ENCODE measurements at regions not wholly inside any gene's neighbourhood (a gene's known extent, or its start where the extent isn't known, plus 50 kb on each side); places are given as distances from the start of the nearest gene placed in this dataset.

DNA sequence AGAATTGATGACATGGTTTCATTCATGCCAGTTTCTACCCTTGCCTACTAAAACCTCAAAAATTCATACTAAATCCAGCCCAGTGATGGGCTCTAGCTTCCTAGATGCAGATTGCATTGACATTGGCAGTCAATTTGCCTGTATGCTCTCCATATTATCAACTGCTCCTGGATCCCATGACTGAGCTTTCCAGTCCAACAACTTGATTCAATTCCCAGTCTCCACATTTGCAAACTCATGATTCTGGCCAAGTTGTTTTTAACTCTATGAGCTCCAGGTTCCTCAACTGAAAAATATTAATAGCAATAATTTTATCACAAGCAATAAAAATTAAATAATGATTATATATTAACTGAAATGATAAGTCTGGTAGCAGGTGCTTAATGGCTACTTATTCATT lies 51.0 kb upstream of the DSC1 start:
- DNase-seq, result no peak

DNA sequence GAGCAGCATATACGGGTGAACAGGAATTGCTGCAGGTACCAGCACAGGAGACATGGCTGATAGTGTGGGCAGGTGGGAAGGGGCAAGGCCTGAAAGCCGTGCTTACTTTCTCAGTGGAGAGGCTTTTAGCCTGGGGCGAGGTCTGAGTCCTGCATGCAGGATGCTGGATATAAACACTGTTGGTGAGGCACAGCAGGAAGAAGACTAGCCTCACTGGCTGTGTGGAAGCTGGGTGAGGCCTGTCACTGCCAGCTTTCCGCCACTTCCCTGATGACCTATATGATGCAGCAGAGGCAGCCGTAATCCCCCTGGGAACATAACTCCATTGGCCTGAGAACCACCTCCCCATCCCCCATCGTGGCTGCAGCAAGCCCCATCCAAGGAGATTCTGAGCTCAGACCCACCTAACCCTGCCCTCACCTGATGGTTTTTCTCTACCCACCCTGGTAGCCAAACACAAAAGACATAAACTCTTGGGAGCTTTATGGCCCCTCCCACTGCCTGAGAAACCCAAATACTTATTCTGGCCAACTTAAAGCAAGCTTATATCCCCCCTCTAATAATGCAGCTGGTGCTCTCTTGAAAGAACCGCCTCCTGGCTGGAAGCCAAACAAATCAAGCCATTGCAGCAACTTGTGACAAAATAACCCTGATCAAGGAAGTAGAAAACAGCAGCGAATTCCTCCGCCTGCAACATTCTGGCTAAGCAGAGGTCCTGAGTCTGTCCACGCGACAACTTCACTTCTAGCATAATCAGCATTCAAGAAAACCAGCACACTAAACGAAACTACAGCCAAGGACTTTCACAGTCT lies 54.6 kb upstream of the DSC1 start:
- peak; percentile 53 for DNase-seq

DNA sequence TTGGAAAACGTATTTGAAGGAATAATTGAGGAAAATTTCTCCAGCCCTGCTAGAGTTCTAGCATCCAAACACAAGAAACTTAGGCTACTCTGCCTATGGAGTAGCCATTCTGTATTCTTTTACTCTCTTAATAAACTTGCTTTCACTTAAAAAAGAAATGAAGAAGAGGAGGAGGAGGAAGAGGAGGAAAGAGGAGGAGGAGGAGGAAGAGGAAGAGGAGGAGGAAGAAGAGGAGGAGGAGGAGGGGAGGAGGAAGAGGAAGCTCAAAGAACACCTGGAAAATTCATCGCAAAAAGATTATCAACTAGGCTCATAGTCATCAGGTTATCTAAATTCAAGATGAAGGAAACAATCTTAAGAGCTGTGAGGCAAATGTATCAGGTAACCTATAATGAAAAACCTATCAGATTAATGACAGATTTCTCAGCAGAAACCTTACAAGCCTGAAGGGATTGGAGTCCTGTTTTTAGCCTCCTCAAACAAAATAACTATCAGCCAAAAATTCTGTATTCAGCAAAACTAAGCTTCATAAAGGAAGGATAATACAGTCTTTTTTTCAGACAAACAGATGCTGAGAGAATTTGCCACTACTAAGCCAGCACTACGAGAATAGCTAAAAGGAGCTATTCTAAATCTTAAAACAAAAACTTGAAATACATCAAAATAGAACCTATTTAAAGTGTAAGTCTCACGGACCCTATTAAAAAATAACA lies 56.2 kb upstream of the DSC1 start:
- no peak for DNase-seq

DNA sequence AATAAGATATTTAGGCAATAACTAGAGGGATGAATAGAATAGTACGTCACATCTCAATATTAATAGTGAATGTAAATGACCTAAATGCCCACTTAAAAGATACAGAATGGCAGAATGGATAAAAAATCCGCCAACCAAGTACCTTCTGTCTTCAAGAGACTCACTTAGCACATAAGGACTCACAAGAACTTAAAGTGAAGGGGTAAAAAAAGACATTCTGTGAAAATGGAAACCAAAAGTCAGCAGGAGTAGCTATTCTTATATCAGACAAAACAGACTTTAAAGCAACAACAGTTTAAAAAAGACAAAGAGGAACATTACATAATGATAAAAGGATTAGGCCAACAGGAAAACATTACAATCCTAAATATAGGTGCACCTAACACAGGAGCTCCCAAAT lies 56.7 kb upstream of the DSC1 start:
- DNase-seq, result no peak

DNA sequence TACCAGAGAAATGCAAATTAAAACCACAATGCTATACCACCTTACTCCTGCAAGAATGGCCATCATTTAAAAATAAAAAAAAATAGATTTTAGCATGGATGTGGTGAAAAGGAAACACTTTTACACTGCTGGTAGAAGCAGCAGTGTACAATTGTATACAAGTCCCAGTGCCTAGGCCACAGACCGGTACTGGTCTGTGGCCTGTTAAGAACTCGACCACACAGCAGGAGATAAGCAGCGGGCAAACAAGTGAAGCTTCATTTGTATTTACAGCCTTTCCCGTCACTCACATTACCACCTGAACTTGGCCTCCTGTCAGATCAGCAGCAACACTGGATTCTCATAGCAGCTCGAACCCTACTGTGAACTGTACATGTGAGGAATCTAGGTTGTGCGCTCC lies 60.7 kb upstream of the DSC1 start:
- no peak for DNase-seq

DNA sequence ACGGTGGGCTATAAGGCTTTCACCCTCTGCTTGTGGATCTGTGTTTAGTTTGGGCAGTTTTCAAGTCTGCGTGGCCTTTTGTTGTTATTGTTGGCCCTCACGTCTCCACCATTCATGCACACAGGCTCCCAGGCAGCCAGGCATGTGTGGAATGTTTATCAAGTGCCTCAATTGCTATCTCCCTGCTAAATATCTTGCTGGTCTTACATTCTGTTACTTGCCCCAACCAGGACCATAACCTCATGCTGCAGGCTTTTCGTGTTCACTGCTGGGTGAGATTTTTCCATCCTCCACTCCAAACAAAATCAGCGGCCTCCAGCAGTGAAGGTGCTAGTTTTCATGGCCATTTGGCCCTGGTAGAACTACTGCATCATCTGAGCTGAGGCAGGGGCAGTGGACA lies 63.0 kb upstream of the DSC1 start:
- DNase-seq, result no peak

DNA sequence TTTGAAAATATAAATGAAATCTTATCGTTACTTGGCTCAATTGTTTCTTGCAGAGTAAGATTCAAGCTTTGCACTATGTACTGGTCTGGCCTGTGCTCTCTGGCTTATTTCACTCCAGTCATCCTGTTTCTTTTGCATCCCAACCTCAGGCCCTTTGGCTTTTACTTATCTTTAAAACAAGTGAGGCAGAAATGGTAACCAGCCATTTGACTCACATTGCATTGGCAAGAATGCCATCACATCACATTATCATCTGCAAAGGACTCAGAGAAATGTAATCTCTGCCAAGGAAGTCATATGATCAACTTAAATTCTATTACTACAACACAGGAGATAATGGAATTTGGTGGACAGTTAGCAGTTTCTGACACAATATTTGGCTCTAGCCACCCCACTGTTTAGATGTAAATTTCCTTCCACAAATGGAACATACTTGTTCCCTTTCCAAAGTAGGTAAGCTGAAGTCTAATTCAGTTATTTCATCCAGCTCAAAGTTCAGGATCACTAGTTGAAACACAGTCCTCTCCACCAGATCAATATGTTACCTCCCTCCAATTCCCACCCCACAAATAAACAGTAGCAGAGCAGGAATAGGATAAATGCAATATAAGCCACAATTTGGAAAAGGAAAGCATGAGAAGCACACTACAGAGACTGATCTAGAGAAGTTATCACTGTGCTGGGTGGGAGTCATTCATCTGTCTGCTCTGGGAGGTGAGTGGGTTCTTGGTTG lies 65.0 kb upstream of the DSC1 start:
- no peak for DNase-seq

DNA sequence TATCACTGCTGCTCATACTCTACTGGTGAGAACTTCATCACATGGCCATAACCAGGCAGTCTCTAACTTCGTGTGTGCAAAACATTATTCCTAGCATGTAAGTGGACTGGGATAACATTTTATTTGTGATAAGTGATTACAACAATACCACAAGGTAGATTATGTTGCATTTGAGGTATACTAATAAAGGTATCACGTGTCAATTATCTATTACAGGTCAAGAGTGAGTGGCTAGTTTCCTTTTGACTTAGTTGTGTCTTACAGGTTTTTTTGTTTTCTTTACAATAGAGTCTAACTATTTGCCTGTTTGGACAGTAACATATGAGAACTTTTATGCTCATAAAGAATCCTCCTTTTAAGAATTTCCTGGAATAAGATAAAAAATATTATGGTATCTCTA lies 67.2 kb upstream of the DSC1 start:
- no peak for DNase-seq

DNA sequence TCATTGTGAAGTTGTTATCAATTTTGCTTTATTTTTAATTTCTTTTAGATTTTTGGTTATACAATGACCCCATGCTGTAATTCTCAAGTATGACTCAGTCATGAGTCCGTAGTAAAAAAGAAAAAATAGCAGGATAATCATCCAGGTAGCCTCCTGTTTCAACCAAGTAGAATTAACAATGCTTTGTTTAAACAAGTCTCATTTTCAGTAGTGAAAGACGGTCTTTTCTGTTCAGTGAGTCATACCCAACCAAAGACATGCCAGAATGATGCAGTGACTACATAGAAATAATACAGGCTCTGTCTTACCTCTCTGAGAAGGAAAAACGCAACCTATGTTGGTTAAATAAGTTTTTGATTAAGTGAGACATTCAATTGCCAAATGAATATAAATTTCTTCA lies 67.8 kb upstream of the DSC1 start:
- DNase-seq, result no peak

DNA sequence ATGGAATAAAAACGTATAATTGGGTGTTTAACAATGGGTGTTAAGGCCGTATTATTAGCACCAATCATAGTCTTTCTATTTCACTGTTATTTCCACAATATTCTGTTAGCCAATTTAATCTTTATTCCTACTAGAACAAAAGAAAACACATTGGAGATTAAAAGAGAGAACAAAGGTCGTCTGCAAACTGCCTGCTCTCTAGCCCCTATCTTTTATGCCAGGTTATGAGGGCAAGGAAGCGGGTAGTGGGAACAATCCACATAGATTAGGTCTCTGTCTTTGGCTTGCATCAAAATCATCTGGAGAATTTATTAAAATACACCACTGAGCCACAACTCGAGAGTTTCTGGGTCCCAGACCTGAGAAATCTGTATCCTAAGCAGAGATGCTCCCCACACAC lies 69.4 kb upstream of the DSC1 start:
- no peak for DNase-seq

DNA sequence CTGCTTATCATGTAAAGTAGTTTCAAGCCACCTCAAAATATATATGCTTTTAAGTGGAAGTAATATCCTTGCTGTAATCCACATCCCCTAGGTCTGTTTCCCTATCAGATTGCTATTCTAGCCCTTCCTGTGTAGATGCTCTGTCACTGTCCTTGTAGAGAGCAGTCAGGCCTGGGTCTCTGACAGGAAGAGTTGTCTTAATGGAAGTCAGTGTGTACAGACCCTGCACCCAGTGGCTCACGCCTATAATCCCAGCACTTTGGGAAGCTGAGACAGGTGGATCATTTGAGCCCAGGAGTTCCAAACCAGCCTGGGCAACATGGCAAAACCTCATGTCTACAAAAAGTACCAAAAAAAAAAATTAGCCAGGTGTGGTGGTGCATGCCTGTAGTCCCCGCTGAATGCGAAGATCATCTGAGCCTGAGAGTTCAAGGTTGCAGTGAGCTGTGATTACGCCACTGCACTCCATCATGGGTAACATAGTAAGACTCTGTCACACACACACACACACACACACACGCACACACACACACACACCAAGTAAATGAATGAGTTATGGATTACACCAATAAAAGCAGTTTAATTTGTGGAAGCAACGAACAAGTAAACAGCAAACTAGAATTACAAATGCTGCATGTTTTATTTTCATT lies 70.2 kb upstream of the DSC1 start:
- no peak for DNase-seq

DNA sequence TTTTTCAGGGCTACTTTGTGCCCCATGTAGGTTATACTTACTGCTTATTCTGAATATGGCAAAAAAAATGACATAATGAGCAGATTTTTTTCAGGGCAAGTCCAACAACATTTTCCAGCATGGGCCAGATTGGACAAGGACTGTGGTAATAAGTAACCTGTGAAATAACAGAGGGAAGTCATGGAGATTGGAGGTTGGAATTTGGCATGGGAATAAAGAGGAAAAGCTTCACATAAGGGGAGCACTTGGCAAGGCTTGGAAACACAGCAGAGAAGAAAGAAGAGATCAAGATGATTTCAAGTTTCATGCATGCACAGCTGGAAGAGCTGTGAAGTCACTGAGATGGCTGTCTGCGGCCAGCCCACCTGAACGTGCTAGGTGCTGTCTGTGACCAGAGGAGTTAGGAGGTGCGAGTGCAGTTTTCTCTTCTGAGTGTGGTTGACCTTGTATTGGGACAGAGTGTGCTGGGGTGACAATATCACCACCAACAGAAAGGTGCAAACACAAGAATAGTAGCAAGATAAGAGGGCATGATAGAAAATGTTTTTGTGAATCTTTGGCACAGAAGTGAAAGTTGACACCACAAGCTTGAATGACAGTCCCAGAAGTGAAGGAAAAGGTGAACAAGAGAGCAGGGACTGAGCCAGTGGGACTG lies 71.1 kb upstream of the DSC1 start:
- DNase-seq, result no peak

DNA sequence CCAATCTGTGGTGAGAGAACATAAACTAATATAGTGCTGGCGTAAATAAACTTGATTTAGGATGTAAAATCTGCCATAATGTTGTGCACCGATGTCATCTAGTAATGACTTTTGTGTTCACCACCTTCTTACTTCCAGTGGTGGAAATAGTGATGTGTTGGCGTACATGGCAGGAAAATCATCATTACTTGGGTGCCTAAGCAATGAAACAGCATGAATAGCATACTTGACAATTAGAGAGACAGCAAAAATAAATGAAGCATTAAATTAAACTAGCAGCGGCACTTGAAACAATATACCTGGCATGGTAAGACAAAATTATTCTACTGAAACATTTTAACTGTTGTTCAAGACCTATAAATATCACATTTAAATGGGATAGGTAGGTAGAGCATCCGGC lies 73.2 kb upstream of the DSC1 start:
- DNase-seq, result no peak

DNA sequence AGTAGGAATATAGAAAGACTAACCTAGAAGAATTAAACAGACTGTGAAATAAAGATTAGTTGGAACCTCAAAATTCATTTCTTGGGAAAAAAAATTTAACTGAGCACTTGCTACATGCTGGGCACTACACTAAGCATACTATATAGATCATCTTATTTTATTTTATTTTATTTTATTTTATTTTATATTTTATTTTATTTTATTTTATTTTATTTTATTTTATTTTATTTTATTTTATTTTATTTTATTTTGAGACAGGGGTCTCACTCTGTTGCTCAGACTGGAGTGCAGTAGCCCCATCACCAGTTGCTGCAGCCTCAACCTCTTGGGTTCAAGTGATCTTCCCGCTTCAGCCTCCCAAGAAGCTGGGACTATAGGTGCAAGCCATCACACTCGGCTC lies 74.5 kb upstream of the DSC1 start:
- no peak for DNase-seq

DNA sequence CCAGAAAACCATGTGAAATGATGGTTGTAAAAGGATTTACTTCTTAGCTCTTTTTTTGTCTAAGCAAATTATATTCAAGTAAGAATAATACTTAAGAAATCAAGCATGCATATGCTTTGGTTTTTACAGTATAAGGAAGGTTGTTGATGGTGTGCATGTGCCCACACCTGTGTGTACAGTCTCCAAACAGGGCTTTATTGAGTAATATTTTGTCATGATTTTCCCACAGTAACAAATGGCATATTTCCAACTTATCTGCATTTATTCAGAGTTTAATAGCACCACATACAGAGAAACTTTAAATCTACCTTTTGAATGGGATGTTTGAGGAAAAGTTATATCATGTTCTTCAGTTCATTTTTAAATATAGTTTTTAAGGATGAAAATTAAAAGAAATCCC lies 76.5 kb upstream of the DSG1 start:
- no peak for DNase-seq

DNA sequence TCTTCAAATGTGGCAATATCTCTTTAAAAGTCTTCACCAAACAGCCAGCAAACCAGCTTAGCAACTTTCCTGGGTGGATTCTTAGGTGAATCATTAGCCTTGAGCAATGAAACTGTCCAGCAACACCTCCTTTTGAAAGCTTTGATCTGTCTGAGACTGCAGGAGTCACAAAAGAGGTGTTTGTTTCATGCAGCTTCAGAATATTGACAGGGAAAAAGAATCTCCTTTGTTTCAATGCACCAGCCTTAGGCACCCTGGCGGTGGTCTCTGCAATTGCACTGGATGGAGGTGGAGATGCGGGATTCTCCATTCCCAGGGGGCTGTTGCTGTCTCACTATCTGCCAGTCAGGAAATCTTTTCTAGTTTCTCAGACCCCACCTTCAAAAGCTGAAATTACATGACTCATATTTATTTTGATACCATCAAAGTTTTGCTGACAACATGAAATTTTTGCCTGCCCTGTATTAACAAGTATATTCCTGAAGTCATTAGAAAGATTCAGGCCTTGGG lies 76.0 kb upstream of the DSG1 start:
- peak; percentile 60 for DNase-seq

DNA sequence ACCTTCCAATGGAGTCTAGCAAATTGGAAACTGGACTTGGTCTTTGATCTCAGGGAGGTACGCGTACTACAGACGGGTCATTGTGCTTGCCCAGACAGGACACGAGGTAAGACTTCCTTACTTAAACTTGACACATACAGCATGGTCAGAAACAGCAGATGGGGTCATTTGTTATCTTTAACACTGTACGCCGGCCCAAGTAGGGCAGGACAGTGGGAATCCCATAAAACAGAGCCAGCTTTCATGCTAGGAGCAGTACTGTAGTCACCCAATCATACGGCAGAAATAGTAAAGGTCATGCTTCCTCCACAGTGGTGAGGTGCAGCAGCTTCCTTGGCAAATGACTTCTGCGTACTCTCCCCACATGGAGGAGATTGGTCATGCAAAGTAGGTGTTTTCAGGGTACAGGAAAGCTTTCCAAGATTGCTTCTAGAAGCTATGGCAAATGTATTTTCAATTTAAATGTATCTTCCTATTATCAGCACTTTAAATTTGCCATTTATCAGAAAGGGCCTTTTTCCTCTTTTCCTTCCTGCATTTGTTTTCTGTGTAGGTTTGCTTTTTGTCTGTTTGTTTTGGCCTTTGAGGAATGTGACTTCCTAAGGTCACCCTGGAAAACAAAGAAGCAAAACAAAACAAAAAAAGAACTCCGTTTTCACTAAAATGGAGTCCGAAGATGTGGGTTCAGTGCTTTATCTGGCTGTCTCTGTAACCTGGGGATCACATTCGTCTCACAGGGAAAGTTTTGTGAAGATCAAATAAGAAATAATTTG lies 74.0 kb upstream of the DSG1 start:
- DNase-seq, result no peak

DNA sequence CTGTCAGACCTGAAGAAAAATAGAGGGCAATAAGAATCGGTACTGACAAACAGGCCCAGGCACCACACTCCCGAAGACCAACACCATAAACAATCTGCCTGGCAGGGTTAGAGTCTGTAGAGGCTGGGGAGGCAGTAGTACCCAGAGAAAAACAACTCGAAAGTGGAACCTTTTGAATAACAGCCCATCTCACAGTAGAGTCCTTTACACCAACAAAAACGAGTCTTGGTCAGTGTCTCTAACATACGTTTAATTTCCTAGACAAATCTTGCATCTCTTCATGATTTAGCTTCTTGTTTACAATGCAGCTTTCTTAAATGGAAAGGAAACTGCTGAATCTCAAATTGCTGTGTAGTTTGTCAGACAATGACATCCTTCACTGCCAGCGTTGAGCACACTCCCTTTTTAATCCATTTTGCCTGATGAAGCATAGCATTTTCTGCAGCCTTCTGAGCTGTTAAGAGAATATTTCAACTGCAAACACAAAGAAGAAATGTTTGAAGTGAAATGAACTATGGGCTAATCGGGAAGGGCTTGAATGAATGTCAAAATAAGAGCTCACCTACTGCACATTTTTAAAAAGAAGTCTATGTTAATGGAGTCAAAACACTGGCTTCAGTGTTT lies 73.1 kb upstream of the DSG1 start:
- DNase-seq, result peak; percentile 50

DNA sequence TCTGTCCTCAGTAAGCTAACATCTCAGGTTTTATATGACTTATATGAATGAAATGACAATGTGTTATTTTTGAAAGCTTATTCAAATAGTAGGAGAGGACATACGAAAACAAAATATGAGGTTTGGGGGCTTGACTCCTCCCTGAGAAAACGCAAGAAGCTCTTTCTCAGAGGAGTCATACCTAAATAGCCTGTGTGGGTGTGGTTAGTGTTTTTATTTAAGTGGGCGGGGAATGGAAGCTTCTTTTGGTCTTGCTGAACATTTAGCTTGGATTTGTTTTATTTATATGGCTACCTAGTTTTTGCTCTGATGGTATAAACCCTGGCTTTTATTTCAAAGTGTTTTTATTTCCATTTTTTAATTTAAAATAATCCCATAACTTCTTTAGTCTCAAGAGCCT lies 72.1 kb upstream of the DSG1 start:
- no peak for DNase-seq

DNA sequence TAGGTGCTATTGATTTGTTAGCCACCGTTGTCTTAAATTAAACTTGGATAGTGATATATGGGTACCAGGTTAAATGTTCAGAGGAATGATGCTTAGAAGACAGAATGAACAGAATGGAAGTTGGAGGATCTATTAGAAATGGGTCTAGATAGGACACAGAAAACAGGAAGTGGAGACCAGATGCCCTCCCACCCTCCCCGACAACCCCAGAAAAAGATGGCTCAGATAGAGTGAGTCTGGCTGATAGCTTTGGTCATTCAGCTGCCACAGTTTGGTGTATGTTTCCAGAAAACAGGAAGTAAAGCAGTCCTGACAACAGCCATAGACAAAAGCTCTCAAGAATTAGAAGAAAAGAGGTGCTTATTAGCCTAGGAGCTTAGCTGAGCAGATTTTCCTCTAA lies 71.5 kb upstream of the DSG1 start:
- no peak for DNase-seq
